Trophoblast cell (in vitro differentiated cells and primary cell): ENCODE measurements at regions not wholly inside any gene's neighbourhood (a gene's known extent, or its start where the extent isn't known, plus 50 kb on each side); places are given as distances from the start of the nearest gene placed in this dataset.
A peak's percentile ranks its signal among the peaks of the same experiment; 100 is the strongest.

Experiments
- DNase-seq, 2 donors: peaks; one replicate each; pipeline ENCODE4 v3.0.0-alpha.2; 2016
- H2AFZ ChIP-seq: 2 replicates; pipeline ENCODE4 v1.6.1; 2013; ENCODE audit warnings: low read length, moderate library complexity, mild to moderate bottlenecking; ENCODE audit not compliant: insufficient read depth, poor library complexity
- H2AK5ac ChIP-seq: 2 replicates; pipeline ENCODE4 v1.6.1; 2013; ENCODE audit warnings: mild to moderate bottlenecking, low read length
- H2BK120ac ChIP-seq: 2 replicates; pipeline ENCODE4 v1.6.1; 2013; ENCODE audit warnings: low read length, mild to moderate bottlenecking, moderate library complexity; ENCODE audit not compliant: insufficient read depth, poor library complexity
- H2BK12ac ChIP-seq: 2 replicates; pipeline ENCODE4 v1.6.1; 2013; ENCODE audit warnings: mild to moderate bottlenecking, low read length, moderate library complexity
- H2BK5ac ChIP-seq: 2 replicates; pipeline ENCODE4 v1.6.1; 2013; ENCODE audit warnings: low read length, low read depth, moderate library complexity, mild to moderate bottlenecking; ENCODE audit not compliant: poor library complexity
- H3K14ac ChIP-seq: 2 replicates; pipeline ENCODE4 v1.6.1; 2013; ENCODE audit warnings: mild to moderate bottlenecking, low read length
- H3K18ac ChIP-seq: 2 replicates; pipeline ENCODE4 v1.6.1; 2013; ENCODE audit warnings: mild to moderate bottlenecking, low read length
- H3K23ac ChIP-seq: 2 replicates; pipeline ENCODE4 v1.6.1; 2013; ENCODE audit warnings: low read length
- H3K27ac ChIP-seq: 2 replicates; pipeline ENCODE4 v1.5.1; 2013; ENCODE audit warnings: low read depth, mild to moderate bottlenecking, inconsistent platforms, low read length, moderate library complexity
- H3K27me3 ChIP-seq: 2 replicates; pipeline ENCODE4 v1.6.1; 2013; ENCODE audit warnings: inconsistent platforms, mild to moderate bottlenecking, low read length, moderate library complexity; ENCODE audit not compliant: insufficient read depth
- H3K36me3 ChIP-seq, 2 experiments: 1 replicate in 1 of 2; 2 replicates in 1 of 2; pipeline ENCODE4 v1.6.1; 2013; ENCODE audit warnings: low read length in 2 of 2, mild to moderate bottlenecking in 2 of 2, moderate library complexity in 1 of 2; ENCODE audit not compliant: insufficient read depth in 2 of 2, control insufficient read depth in 1 of 2
- H3K4ac ChIP-seq: 2 replicates; pipeline ENCODE4 v1.6.1; 2013; ENCODE audit warnings: low read depth, mild to moderate bottlenecking, low read length, moderate library complexity
- H3K4me1 ChIP-seq, 2 experiments: 1 replicate in 1 of 2; 2 replicates in 1 of 2; pipeline ENCODE4 v1.6.1; 2013; ENCODE audit warnings: low read length in 2 of 2, mild to moderate bottlenecking in 2 of 2, moderate library complexity in 1 of 2; ENCODE audit not compliant: insufficient read depth in 2 of 2, control insufficient read depth in 1 of 2
- H3K4me2 ChIP-seq: 2 replicates; pipeline ENCODE4 v1.6.1; 2013; ENCODE audit warnings: inconsistent platforms, mild to moderate bottlenecking, low read length, moderate library complexity
- H3K4me3 ChIP-seq: 2 replicates; pipeline ENCODE4 v1.5.1; 2013; ENCODE audit warnings: mild to moderate bottlenecking, low read depth, low read length, inconsistent platforms
- H3K79me1 ChIP-seq: one replicate; pipeline ENCODE4 v1.6.1; 2013; ENCODE audit warnings: low read length
- H3K79me2 ChIP-seq: 2 replicates; pipeline ENCODE4 v1.6.1; 2013; ENCODE audit warnings: low read length, mild to moderate bottlenecking; ENCODE audit not compliant: control insufficient read depth, insufficient read depth, poor library complexity
- H3K9ac ChIP-seq: 2 replicates; pipeline ENCODE4 v1.6.1; 2013; ENCODE audit warnings: mild to moderate bottlenecking, low read length
- H3K9me3 ChIP-seq: 2 replicates; pipeline ENCODE4 v1.6.1; 2013; ENCODE audit warnings: low read depth, mild to moderate bottlenecking, control low read depth, inconsistent platforms, low read length; ENCODE audit not compliant: insufficient read depth
- H4K12ac ChIP-seq: 2 replicates; pipeline ENCODE4 v1.6.1; 2013; ENCODE audit warnings: low read depth, mild to moderate bottlenecking, low read length, moderate library complexity
- H4K8ac ChIP-seq: 2 replicates; pipeline ENCODE4 v1.6.1; 2013; ENCODE audit warnings: low read depth, mild to moderate bottlenecking, low read length, moderate library complexity
- H4K91ac ChIP-seq: one replicate; pipeline ENCODE4 v1.6.1; 2013; ENCODE audit warnings: low read depth, mild to moderate bottlenecking, low read length, moderate library complexity
- WGBS: extraction: QIAGEN DNeasy Blood & Tissue Kit; methylation state at CpG from one replicate; pipeline ENCODE4 v1.1.7; 2013; ENCODE audit warnings: missing lambda C conversion rate; ENCODE audit not compliant: insufficient read length, insufficient coverage; ENCODE audit errors: extremely low coverage; 5-methylcytosine and 5-hydroxymethylcytosine counted together

DNA sequence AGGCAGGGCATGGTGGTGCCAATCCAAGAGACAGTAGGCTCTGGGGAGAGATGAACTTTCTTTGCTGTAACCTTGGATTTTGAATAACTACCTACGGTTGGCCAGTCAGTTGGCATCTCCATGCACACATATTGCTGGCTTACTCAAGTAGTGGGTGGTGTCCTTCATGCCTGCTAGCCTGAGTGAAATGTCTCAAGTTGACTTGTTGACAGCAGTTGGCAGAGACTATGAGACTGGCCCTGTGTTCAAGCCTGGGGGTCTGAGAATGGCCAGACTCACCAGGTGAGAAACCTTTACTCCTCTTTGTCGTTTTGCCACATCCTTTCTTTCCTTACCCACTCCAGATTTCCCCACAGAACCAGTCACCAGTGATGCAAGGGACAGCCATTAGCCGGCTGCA, 173.3 kb downstream of the MID1IP1 start:
- Histone ChIP-seq H3K4ac (no peak overlapping the region), H4K8ac (no peak overlapping the region), H2BK12ac (no peak overlapping the region), H3K4me1 (no peaks in the 10 kb centered on the region), H3K14ac (no peak overlapping the region), H3K4me2 (no peak overlapping the region), H3K27ac (no peak overlapping the region), H3K23ac (no peak overlapping the region), H3K79me1 (no peaks in the 10 kb centered on the region), H2BK120ac (no peak overlapping the region), H2AK5ac (no peak overlapping the region), H3K9me3 (no peaks in the 10 kb centered on the region), H3K18ac (no peak overlapping the region), H3K9ac (no peak overlapping the region), H4K12ac (no peak overlapping the region), H2AFZ (no peak overlapping the region), H3K4me3 (no peak overlapping the region), H3K27me3 (no peaks in the 10 kb centered on the region), H3K79me2 (no peaks in the 10 kb centered on the region), H2BK5ac (no peak overlapping the region), H4K91ac (no peak overlapping the region), H3K36me3 (no peaks in the 10 kb centered on the region)
- WGBS = no CpG with 5 or more reads among the region's 3 CpGs
- DNase-seq = no peak

- H2AFZ ChIP-seq = no peak overlapping the region
- H2BK12ac ChIP-seq = no peak overlapping the region
- no peak overlapping the region for H4K91ac ChIP-seq
- H3K27ac ChIP-seq = no peak overlapping the region
- H3K4me3 ChIP-seq = no peak overlapping the region
- no peaks in the 10 kb centered on the region for H3K79me2 ChIP-seq
- H2BK120ac ChIP-seq = no peak overlapping the region
- no peak overlapping the region for H3K4ac ChIP-seq
- no peak overlapping the region for H3K4me2 ChIP-seq
- H3K18ac ChIP-seq = no peak overlapping the region
- H4K12ac ChIP-seq = no peak overlapping the region
- peak in 1 of 2 donors; percentile 39 for DNase-seq
- H4K8ac ChIP-seq = no peak overlapping the region
- no peaks in the 10 kb centered on the region for H3K4me1 ChIP-seq
- H3K23ac ChIP-seq = no peak overlapping the region
- H3K36me3 ChIP-seq = no peaks in the 10 kb centered on the region
- no peak overlapping the region for H2BK5ac ChIP-seq
- no peak overlapping the region for H2AK5ac ChIP-seq
- H3K14ac ChIP-seq = no peak overlapping the region
- H3K9ac ChIP-seq = no peak overlapping the region
- no peaks in the 10 kb centered on the region for H3K27me3 ChIP-seq
- H3K9me3 ChIP-seq = no peaks in the 10 kb centered on the region
- no peaks in the 10 kb centered on the region for H3K79me1 ChIP-seq
These were observed 174.2 kb downstream of the MID1IP1 start for GRCh38 chrX:38975368-38975942.

GRCh38 chrX:38982370-38982769, 181.1 kb downstream of the MID1IP1 start:
- no peak overlapping the region for H3K14ac ChIP-seq
- H3K79me1 ChIP-seq = no peaks in the 10 kb centered on the region
- H3K36me3 ChIP-seq = no peaks in the 10 kb centered on the region
- H2BK120ac ChIP-seq = no peak overlapping the region
- H3K18ac ChIP-seq = no peak overlapping the region
- H2BK12ac ChIP-seq = no peak overlapping the region
- H3K4me1 ChIP-seq = peaks cover 0 to 4% of the 10 kb centered on the region in 2 experiments
- H2BK5ac ChIP-seq = no peak overlapping the region
- no peak overlapping the region for H3K9ac ChIP-seq
- H4K12ac ChIP-seq = no peak overlapping the region
- WGBS = no CpG with 5 or more reads among the region's 3 CpGs
- H2AK5ac ChIP-seq = no peak overlapping the region
- no peaks in the 10 kb centered on the region for H3K9me3 ChIP-seq
- DNase-seq = no peak
- H2AFZ ChIP-seq = no peak overlapping the region
- H3K4ac ChIP-seq = no peak overlapping the region
- H3K27me3 ChIP-seq = no peaks in the 10 kb centered on the region
- no peak overlapping the region for H3K23ac ChIP-seq
- H3K79me2 ChIP-seq = no peaks in the 10 kb centered on the region
- H3K4me3 ChIP-seq = no peak overlapping the region
- H3K4me2 ChIP-seq = no peak overlapping the region
- H4K91ac ChIP-seq = no peak overlapping the region
- H4K8ac ChIP-seq = no peak overlapping the region
- no peak overlapping the region for H3K27ac ChIP-seq

- H3K14ac ChIP-seq = no peak overlapping the region
- no peak overlapping the region for H3K23ac ChIP-seq
- H2BK5ac ChIP-seq = no peak overlapping the region
- no peak overlapping the region for H4K8ac ChIP-seq
- no peak overlapping the region for H2AK5ac ChIP-seq
- H2BK12ac ChIP-seq = no peak overlapping the region
- no peak overlapping the region for H3K18ac ChIP-seq
- H3K4me3 ChIP-seq = no peak overlapping the region
- H3K27me3 ChIP-seq = no peaks in the 10 kb centered on the region
- H3K79me2 ChIP-seq = no peaks in the 10 kb centered on the region
- H3K36me3 ChIP-seq = no peaks in the 10 kb centered on the region
- no peak overlapping the region for H2BK120ac ChIP-seq
- no peaks in the 10 kb centered on the region for H3K79me1 ChIP-seq
- H3K27ac ChIP-seq = no peak overlapping the region
- H3K9me3 ChIP-seq = no peaks in the 10 kb centered on the region
- no peak overlapping the region for H2AFZ ChIP-seq
- no peak overlapping the region for H3K9ac ChIP-seq
- no CpG with 5 or more reads among the region's 3 CpGs for WGBS
- H3K4me1 ChIP-seq = peaks cover 0 to 4% of the 10 kb centered on the region in 2 experiments
- no peak overlapping the region for H3K4ac ChIP-seq
- no peak overlapping the region for H4K91ac ChIP-seq
- no peak overlapping the region for H3K4me2 ChIP-seq
- no peak for DNase-seq
- H4K12ac ChIP-seq = no peak overlapping the region
These were observed 181.6 kb downstream of the MID1IP1 start for GRCh38 chrX:38982843-38983242.
